Ascending aorta (tissue), 2 donors: ENCODE measurements at regions not wholly inside any gene's neighbourhood (a gene's known extent, or its start where the extent isn't known, plus 50 kb on each side); places are given as distances from the start of the nearest gene placed in this dataset.

Experiments
- DNase-seq, 2 donors: peaks; one replicate each; pipeline ENCODE4 v3.0.0-alpha.2; 2019; ENCODE audit warnings: low spot score in 2 of 2
- H3K27ac ChIP-seq, 2 donors: fragments of 200-600 bp; sonication (generic); one replicate each; pipeline ENCODE4 v1.5.1; 2016 to 2017; ENCODE audit warnings: mild to moderate bottlenecking in 1 of 2
- H3K27me3 ChIP-seq: fragments of 200-600 bp; sonication (generic); one replicate; pipeline ENCODE4 v1.5.1; 2017
- H3K36me3 ChIP-seq, 2 donors: fragments of 200-600 bp; sonication (generic); one replicate each; pipeline ENCODE4 v1.5.1; 2016
- H3K4me1 ChIP-seq, 2 donors: fragments of 200-600 bp; sonication (generic); one replicate each; pipeline ENCODE4 v1.5.1; 2016 to 2017; ENCODE audit warnings: mild to moderate bottlenecking in 1 of 2
- H3K4me3 ChIP-seq, 2 donors: fragments of 200-600 bp; sonication (generic); one replicate each; pipeline ENCODE4 v1.5.1; 2016 to 2017; ENCODE audit warnings: mild to moderate bottlenecking in 1 of 2
- H3K9me3 ChIP-seq, 2 donors: fragments of 200-600 bp; sonication (generic); one replicate each; pipeline ENCODE4 v1.5.1; 2016
- CTCF ChIP-seq, 3 experiments: fragments of 200-600 bp in 2 of 3; fragments of 450-650 bp in 1 of 3; sonication (generic) in 2 of 3; IDR thresholded peaks; one replicate each; pipeline ENCODE4 v1.5.1; 2016 to 2019; ENCODE audit warnings: antibody characterized with exemption in 3 of 3, mild to moderate bottlenecking in 1 of 3, moderate library complexity in 1 of 3
- intact Hi-C: fragments of 100-400 bp; cut with DNase I; formaldehyde crosslinking; loops from one replicate; pipeline ENCODE4 v1.15.1; 2023

GRCh38 chr4:145338568-145338967, 143.1 kb upstream of the SMAD1 start:
- intact Hi-C loops, result no loop called here

GRCh38 chr4:145337391-145337790, 144.3 kb upstream of the SMAD1 start:
- no peaks in the 10 kb centered on the region for H3K9me3 ChIP-seq
- no peaks in the 10 kb centered on the region for H3K4me1 ChIP-seq
- intact Hi-C loops, result no loop called here
- H3K27me3 ChIP-seq, result no peaks in the 10 kb centered on the region
- no peak for DNase-seq
- no peak overlapping the region for H3K4me3 ChIP-seq
- H3K27ac ChIP-seq, result no peak overlapping the region
- H3K36me3 ChIP-seq, result no peaks in the 10 kb centered on the region
- no peak for TF ChIP-seq CTCF (IDR thresholded peaks at IDR 0.05)

More at GRCh38 chr4:145338568-145338967, 143.1 kb upstream of the SMAD1 start:
- H3K27ac ChIP-seq, result no peak overlapping the region
- DNase-seq, result no peak
- H3K27me3 ChIP-seq, result no peaks in the 10 kb centered on the region
- H3K4me1 ChIP-seq, result no peaks in the 10 kb centered on the region
- no peaks in the 10 kb centered on the region for H3K36me3 ChIP-seq
- no peak for TF ChIP-seq CTCF (IDR thresholded peaks at IDR 0.05)
- H3K9me3 ChIP-seq, result no peaks in the 10 kb centered on the region
- no peak overlapping the region for H3K4me3 ChIP-seq

- DNase-seq, result no peak
- intact Hi-C loops, result no loop called here
- Histone ChIP-seq H3K4me1 (no peaks in the 10 kb centered on the region), H3K27me3 (no peaks in the 10 kb centered on the region), H3K9me3 (no peaks in the 10 kb centered on the region), H3K36me3 (no peaks in the 10 kb centered on the region), H3K27ac (no peak overlapping the region), H3K4me3 (no peak overlapping the region)
- TF ChIP-seq CTCF (IDR thresholded peaks at IDR 0.05), result no peak
Measured at GRCh38 chr4:145333786-145334185, 147.9 kb upstream of the SMAD1 start.

- Histone ChIP-seq H3K27me3 (no peaks in the 10 kb centered on the region), H3K9me3 (no peaks in the 10 kb centered on the region), H3K27ac (no peak overlapping the region), H3K4me1 (no peaks in the 10 kb centered on the region), H3K36me3 (no peaks in the 10 kb centered on the region), H3K4me3 (no peak overlapping the region)
- no peak for DNase-seq
- intact Hi-C loops, result no loop called here
- no peak for TF ChIP-seq CTCF (IDR thresholded peaks at IDR 0.05)
Measured at GRCh38 chr4:145326491-145326890, 146.1 kb upstream of the OTUD4 start.

- no peaks in the 10 kb centered on the region for H3K4me1 ChIP-seq
- H3K4me3 ChIP-seq, result no peak overlapping the region
- no peak overlapping the region for H3K27ac ChIP-seq
- intact Hi-C loops, result no loop called here
- TF ChIP-seq CTCF (IDR thresholded peaks at IDR 0.05), result no peak
- DNase-seq, result no peak
- H3K9me3 ChIP-seq, result no peaks in the 10 kb centered on the region
- H3K27me3 ChIP-seq, result no peaks in the 10 kb centered on the region
- H3K36me3 ChIP-seq, result no peaks in the 10 kb centered on the region
Measured at GRCh38 chr4:145324161-145324560, 143.8 kb upstream of the OTUD4 start.

- no peak for TF ChIP-seq CTCF (IDR thresholded peaks at IDR 0.05)
- no peak for DNase-seq
- H3K9me3 ChIP-seq, result no peaks in the 10 kb centered on the region
- H3K4me3 ChIP-seq, result no peak overlapping the region
- H3K36me3 ChIP-seq, result no peaks in the 10 kb centered on the region
- H3K27me3 ChIP-seq, result no peaks in the 10 kb centered on the region
- H3K27ac ChIP-seq, result no peak overlapping the region
- intact Hi-C loops, result no loop called here
- no peaks in the 10 kb centered on the region for H3K4me1 ChIP-seq
Measured at GRCh38 chr4:145320294-145320693, 139.9 kb upstream of the OTUD4 start.
